GM10266 (cell line): ENCODE measurements at regions not wholly inside any gene's neighbourhood (a gene's known extent, or its start where the extent isn't known, plus 50 kb on each side); places are given as distances from the start of the nearest gene placed in this dataset.

ENCODE experiments used
- DNase-seq: peaks from one replicate; pipeline ENCODE4 v3.0.0; 2012; ENCODE audit errors: extremely low spot score
- CTCF ChIP-seq: IDR thresholded peaks from 2 replicates; pipeline ENCODE4 v1.5.1; 2012; ENCODE audit warnings: mild to moderate bottlenecking, low read depth; ENCODE audit not compliant: control insufficient read depth, insufficient read depth; ENCODE audit errors: missing control alignments

- no peak for TF ChIP-seq CTCF
- DNase-seq = peak; percentile 62
Observed at GRCh38 chr12:11500188-11500860, 105.0 kb upstream of the PRB2 start.

- TF ChIP-seq CTCF = no peak
- no peak for DNase-seq
Observed at GRCh38 chr12:11500861-11501230, 105.5 kb upstream of the PRB2 start.

GRCh38 chr12:11508699-11509098 lies 113.3 kb upstream of the PRB2 start:
- DNase-seq = no peak
- TF ChIP-seq CTCF = no peak

- no peak for DNase-seq
- TF ChIP-seq CTCF = no peak
Observed at GRCh38 chr12:11509326-11509725, 114.0 kb upstream of the PRB2 start.

- TF ChIP-seq CTCF = no peak
- DNase-seq = no peak
Observed at GRCh38 chr12:11510671-11511070, 115.3 kb upstream of the PRB2 start.

GRCh38 chr12:11513288-11513687 lies 117.9 kb upstream of the PRB2 start:
- no peak for DNase-seq
- TF ChIP-seq CTCF = no peak

- TF ChIP-seq CTCF = no peak
- no peak for DNase-seq
Observed at GRCh38 chr12:11517080-11517479, 121.7 kb upstream of the PRB2 start.
